HG03025 (cell line): ENCODE measurements at regions not wholly inside any gene's neighbourhood (a gene's known extent, or its start where the extent isn't known, plus 50 kb on each side); places are given as distances from the start of the nearest gene placed in this dataset.
"Not testable (repeated sequence)": the region's sequence is repeated elsewhere in the genome, so short reads cannot be mapped to it uniquely, and the experiment has no call there.

ENCODE experiments used
- ATAC-seq: cut with Tn5 transposase; IDR thresholded peaks from one replicate; pipeline ENCODE4 v1.9.1; 2021; ENCODE audit warnings: mild to moderate bottlenecking, moderate library complexity; ENCODE audit not compliant: unreplicated experiment, low FRiP score

- no peak for ATAC-seq
Observed at GRCh38 chr2:48209214-48209885, 105.1 kb upstream of the FOXN2 start.

- no peak for ATAC-seq
Observed at GRCh38 chr2:48210189-48210588, 104.3 kb upstream of the FOXN2 start.

GRCh38 chr2:48213646-48214045, 100.8 kb upstream of the FOXN2 start:
- ATAC-seq, result no peak

GRCh38 chr2:48218169-48218568, 96.3 kb upstream of the FOXN2 start:
- ATAC-seq, result no peak

GRCh38 chr2:48219234-48219554, 95.3 kb upstream of the FOXN2 start:
- ATAC-seq, result no peak

GRCh38 chr2:48219555-48220436, 94.7 kb upstream of the FOXN2 start:
- no peak for ATAC-seq

- ATAC-seq, result no peak
Observed at GRCh38 chr2:48220501-48220900, 94.0 kb upstream of the FOXN2 start.

- no peak for ATAC-seq
Observed at GRCh38 chr2:48221846-48222516, 92.5 kb upstream of the FOXN2 start.

- peak; percentile 78 for ATAC-seq
Observed at GRCh38 chr2:48227617-48228344, 86.7 kb upstream of the FOXN2 start.

- ATAC-seq, result no peak
Observed at GRCh38 chr2:48228345-48228684, 86.2 kb upstream of the FOXN2 start.

- no peak for ATAC-seq
Observed at GRCh38 chr2:48229063-48229462, 85.4 kb upstream of the FOXN2 start.

GRCh38 chr2:48230834-48231233, 83.6 kb upstream of the FOXN2 start:
- ATAC-seq, result no peak

GRCh38 chr2:48232351-48232750, 82.1 kb upstream of the FOXN2 start:
- no peak for ATAC-seq

- no peak for ATAC-seq
Observed at GRCh38 chr2:48233005-48233404, 81.5 kb upstream of the FOXN2 start.

GRCh38 chr2:48233824-48234223, 80.7 kb upstream of the FOXN2 start:
- not testable (repeated sequence) for ATAC-seq

- no peak for ATAC-seq
Observed at GRCh38 chr2:48235076-48235475, 79.4 kb upstream of the FOXN2 start.

GRCh38 chr2:48238381-48238780, 76.1 kb upstream of the FOXN2 start:
- ATAC-seq, result no peak

GRCh38 chr2:48240912-48241311, 73.6 kb upstream of the FOXN2 start:
- no peak for ATAC-seq

GRCh38 chr2:48247206-48247605, 67.3 kb upstream of the FOXN2 start:
- ATAC-seq, result no peak

- no peak for ATAC-seq
Observed at GRCh38 chr2:48248251-48248933, 66.1 kb upstream of the FOXN2 start.
